Astrocyte of the spinal cord (primary cell): ENCODE measurements at regions not wholly inside any gene's neighbourhood (a gene's known extent, or its start where the extent isn't known, plus 50 kb on each side); places are given as distances from the start of the nearest gene placed in this dataset.

Experiments used
- DNase-seq: peaks from one replicate; pipeline ENCODE4 v3.0.0; 2011; ENCODE audit warnings: low read depth, low spot score
- H3K4me3 ChIP-seq: 2 replicates; pipeline ENCODE4 v1.5.1; 2011; ENCODE audit warnings: low read depth, mild to moderate bottlenecking, low read length, moderate library complexity
- in situ Hi-C: cut with HindIII; loops from 2 replicates; pipeline ENCODE4 v1.10.0; 2017; ENCODE audit warnings: low sequenced_read_pairs
- TF ChIP-seq, protein P1 (sequence below): IDR thresholded peaks from 2 replicates; pipeline ENCODE4 v1.5.1; 2012; ENCODE audit warnings: low read depth, mild to moderate bottlenecking, low read length, inconsistent platforms

- DNase-seq: no peak
- TF ChIP-seq, protein P1, sequence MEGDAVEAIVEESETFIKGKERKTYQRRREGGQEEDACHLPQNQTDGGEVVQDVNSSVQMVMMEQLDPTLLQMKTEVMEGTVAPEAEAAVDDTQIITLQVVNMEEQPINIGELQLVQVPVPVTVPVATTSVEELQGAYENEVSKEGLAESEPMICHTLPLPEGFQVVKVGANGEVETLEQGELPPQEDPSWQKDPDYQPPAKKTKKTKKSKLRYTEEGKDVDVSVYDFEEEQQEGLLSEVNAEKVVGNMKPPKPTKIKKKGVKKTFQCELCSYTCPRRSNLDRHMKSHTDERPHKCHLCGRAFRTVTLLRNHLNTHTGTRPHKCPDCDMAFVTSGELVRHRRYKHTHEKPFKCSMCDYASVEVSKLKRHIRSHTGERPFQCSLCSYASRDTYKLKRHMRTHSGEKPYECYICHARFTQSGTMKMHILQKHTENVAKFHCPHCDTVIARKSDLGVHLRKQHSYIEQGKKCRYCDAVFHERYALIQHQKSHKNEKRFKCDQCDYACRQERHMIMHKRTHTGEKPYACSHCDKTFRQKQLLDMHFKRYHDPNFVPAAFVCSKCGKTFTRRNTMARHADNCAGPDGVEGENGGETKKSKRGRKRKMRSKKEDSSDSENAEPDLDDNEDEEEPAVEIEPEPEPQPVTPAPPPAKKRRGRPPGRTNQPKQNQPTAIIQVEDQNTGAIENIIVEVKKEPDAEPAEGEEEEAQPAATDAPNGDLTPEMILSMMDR: no peak
- no peak overlapping the region for H3K4me3 ChIP-seq
- in situ Hi-C loops: no loop called here
These were observed 83.5 kb upstream of the LIMCH1 start for GRCh38 chr4:41454423-41454822.

- TF ChIP-seq, protein P1: no peak
- H3K4me3 ChIP-seq: no peak overlapping the region
- DNase-seq: no peak
- in situ Hi-C loops: no loop called here
These were observed 82.8 kb upstream of the LIMCH1 start for GRCh38 chr4:41455206-41455605.

GRCh38 chr4:41456559-41457101 lies 81.3 kb upstream of the LIMCH1 start:
- in situ Hi-C loops: no loop called here
- H3K4me3 ChIP-seq: no peak overlapping the region
- TF ChIP-seq, protein P1: no peak
- DNase-seq: no peak

- in situ Hi-C loops: no loop called here
These were observed 79.3 kb upstream of the LIMCH1 start for GRCh38 chr4:41458689-41459088.

GRCh38 chr4:41460641-41461040 lies 77.3 kb upstream of the LIMCH1 start:
- no peak for DNase-seq
- in situ Hi-C loops: no loop called here
- TF ChIP-seq, protein P1: no peak
- H3K4me3 ChIP-seq: no peak overlapping the region

More at GRCh38 chr4:41458689-41459088, 79.3 kb upstream of the LIMCH1 start:
- DNase-seq: no peak
- TF ChIP-seq, protein P1: no peak
- no peak overlapping the region for H3K4me3 ChIP-seq

- H3K4me3 ChIP-seq: no peak overlapping the region
- no peak for DNase-seq
- TF ChIP-seq, protein P1: no peak
- in situ Hi-C loops: no loop called here
These were observed 76.1 kb upstream of the LIMCH1 start for GRCh38 chr4:41461780-41462307.
